PC-3 (cell line): ENCODE measurements at regions not wholly inside any gene's neighbourhood (a gene's known extent, or its start where the extent isn't known, plus 50 kb on each side); places are given as distances from the start of the nearest gene placed in this dataset.

Experiments
- ATAC-seq: fragments of 200-7000 bp; cut with Tn5 transposase; 2 replicates; pipeline ENCODE4 v1.9.1; 2020; ENCODE audit warnings: mild to moderate bottlenecking, moderate library complexity
- BruUV-seq: library from RNA; stranded (reverse); fragments of 400-500 nt; replicated peaks from 2 replicates; lab custom pipeline; 2021; lab: Mats Ljungman, UMichigan
- CTCF ChIA-PET: fragments of 300-600 bp; sonication (Branson Sonifier 250); formaldehyde crosslinking; loops from one replicate; lab custom pipeline; 2022; ENCODE audit warnings: antibody characterized with exemption; lab: Charles Lee
- POLR2A ChIA-PET: fragments of 300-600 bp; sonication (Branson Sonifier 250); formaldehyde crosslinking; loops from one replicate; lab custom pipeline; 2022; ENCODE audit warnings: antibody characterized with exemption; ENCODE audit not compliant: unreplicated experiment; lab: Charles Lee
- DNase-seq: peaks from one replicate; pipeline ENCODE4 v3.0.0-alpha.2; 2015
- H2AFZ ChIP-seq: fragments of 300-600 bp; sonication (generic); 2 replicates; pipeline ENCODE4 v1.6.0; 2016; ENCODE audit warnings: antibody characterized with exemption, low read length
- H3F3A ChIP-seq: fragments of 300-600 bp; sonication (generic); one replicate; pipeline ENCODE4 v1.6.0; 2017; ENCODE audit warnings: antibody characterized with exemption, low read length, control low read depth, mild to moderate bottlenecking; ENCODE audit not compliant: unreplicated experiment
- H3K27ac ChIP-seq: fragments of 300-600 bp; sonication (generic); 2 replicates; pipeline ENCODE4 v1.5.1; 2016; ENCODE audit warnings: mild to moderate bottlenecking, low read length
- H3K27me3 ChIP-seq: fragments of 300-600 bp; sonication (generic); 2 replicates; pipeline ENCODE4 v1.6.1; 2016; ENCODE audit warnings: low read length, mixed read lengths
- H3K36me3 ChIP-seq: fragments of 300-600 bp; sonication (generic); 2 replicates; pipeline ENCODE4 v1.6.1; 2016; ENCODE audit warnings: low read depth, mixed run types, low read length, mixed read lengths
- H3K4me1 ChIP-seq: fragments of 300-600 bp; sonication (generic); 2 replicates; pipeline ENCODE4 v1.5.1; 2016; ENCODE audit warnings: low read length; ENCODE audit not compliant: insufficient read depth
- H3K4me2 ChIP-seq: fragments of 300-600 bp; sonication (generic); 2 replicates; pipeline ENCODE4 v1.6.0; 2016; ENCODE audit warnings: low read length
- H3K4me3 ChIP-seq: fragments of 300-600 bp; sonication (generic); 2 replicates; pipeline ENCODE4 v1.5.1; 2016; ENCODE audit warnings: mild to moderate bottlenecking, low read length, mixed read lengths
- H3K79me2 ChIP-seq: fragments of 300-600 bp; sonication (generic); 2 replicates; pipeline ENCODE4 v1.6.1; 2017; ENCODE audit warnings: low read length, mixed read lengths
- H3K9ac ChIP-seq: fragments of 300-600 bp; sonication (generic); 2 replicates; pipeline ENCODE4 v1.6.0; 2016; ENCODE audit warnings: mild to moderate bottlenecking, low read length
- H3K9me2 ChIP-seq: fragments of 300-600 bp; sonication (generic); replicated peaks from 2 replicates; pipeline ENCODE4 v1.6.1; 2016; ENCODE audit warnings: mixed run types, low read length, mixed read lengths
- H3K9me3 ChIP-seq: fragments of 300-600 bp; sonication (generic); 2 replicates; pipeline ENCODE4 v1.6.1; 2016; ENCODE audit warnings: low read length, mixed read lengths
- H4K20me1 ChIP-seq: fragments of 300-600 bp; sonication (generic); 2 replicates; pipeline ENCODE4 v1.6.1; 2016; ENCODE audit warnings: low read length, mixed read lengths
- CTCF ChIP-seq: fragments of 300-600 bp; sonication (generic); conservative IDR thresholded peaks from 2 replicates; pipeline ENCODE4 v1.5.1; 2017; ENCODE audit warnings: antibody characterized with exemption, low read depth, mild to moderate bottlenecking, low read length
- EZH2 ChIP-seq: fragments of 300-600 bp; sonication (generic); IDR thresholded peaks from one replicate; pipeline ENCODE4 v1.6.1; 2017; ENCODE audit warnings: antibody characterized with exemption, mild to moderate bottlenecking, low read length; ENCODE audit not compliant: unreplicated experiment
- EZH2phosphoT487 ChIP-seq: fragments of 300-600 bp; sonication (generic); IDR thresholded peaks from 2 replicates; pipeline ENCODE4 v1.6.1; 2018; ENCODE audit warnings: mild to moderate bottlenecking, antibody characterized with exemption, low read length, borderline replicate concordance
- intact Hi-C: fragments of 100-400 bp; cut with micrococcal nuclease; formaldehyde crosslinking; loops from 2 replicates; pipeline ENCODE4 v1.9.0; 2023

DNA sequence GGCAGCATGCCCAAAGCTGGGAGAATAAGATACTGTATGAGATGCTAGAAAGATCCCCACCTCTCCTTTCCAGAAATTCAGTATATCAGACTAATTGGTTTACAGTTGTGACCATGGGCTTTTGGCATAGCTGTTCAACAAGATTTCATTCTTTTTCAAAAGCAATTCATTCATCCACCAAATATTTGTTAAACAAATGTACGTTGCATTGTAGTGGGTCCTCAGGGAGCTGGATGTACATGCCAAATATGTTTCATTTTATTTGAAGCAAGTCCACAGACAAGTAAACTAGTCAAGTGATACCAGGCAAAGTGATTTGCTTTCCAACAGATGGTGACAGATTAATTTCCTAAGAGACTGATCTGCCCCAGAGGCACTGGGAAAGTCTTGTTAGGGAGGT lies 85.8 kb upstream of the ESR1 start:
- Histone ChIP-seq H3K79me2 (no peaks in the 10 kb centered on the region), H3F3A (no peaks in the 10 kb centered on the region), H4K20me1 (no peaks in the 10 kb centered on the region), H3K36me3 (no peaks in the 10 kb centered on the region), H3K4me1 (peaks cover 2% of the 10 kb centered on the region; the same call in 1 of the 2 replicates), H3K27ac (no peak overlapping the region), H3K4me3 (no peak overlapping the region), H3K9me3 (no peaks in the 10 kb centered on the region), H3K27me3 (no peaks in the 10 kb centered on the region), H3K4me2 (no peak overlapping the region), H2AFZ (no peak overlapping the region), H3K9me2 (no peaks in the 10 kb centered on the region), H3K9ac (no peak overlapping the region)
- ChIA-PET POLR2A (no interaction called here), CTCF (no interaction called here)
- no peak for TF ChIP-seq EZH2phosphoT487
- TF ChIP-seq CTCF = no peak
- no peak for TF ChIP-seq EZH2
- intact Hi-C loops = no loop called here
- no peak for ATAC-seq
- DNase-seq = no peak
- BruUV-seq = no TSS peak

DNA sequence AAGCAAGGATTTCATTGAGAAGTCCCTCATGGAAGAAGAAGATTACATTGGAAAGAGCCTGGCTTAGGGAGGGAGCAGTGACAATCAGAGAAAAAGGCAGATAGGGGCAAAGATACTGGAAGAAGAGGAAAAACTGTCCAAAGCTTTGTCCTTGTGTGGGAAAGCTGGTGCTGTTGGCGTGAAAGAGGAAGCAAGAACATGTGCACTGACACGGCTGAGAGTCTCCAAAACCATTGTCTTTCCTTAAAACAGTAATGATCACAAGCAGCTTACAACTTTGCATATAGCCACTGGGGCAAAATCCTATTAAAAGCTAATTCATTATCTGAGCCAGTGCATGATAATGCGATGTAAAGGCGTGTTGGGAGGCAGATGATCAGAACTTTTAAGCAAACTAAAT lies 85.1 kb upstream of the ESR1 start:
- Histone ChIP-seq H3F3A (no peaks in the 10 kb centered on the region), H3K9me3 (no peaks in the 10 kb centered on the region), H4K20me1 (no peaks in the 10 kb centered on the region), H3K27ac (no peak overlapping the region), H3K9me2 (no peaks in the 10 kb centered on the region), H3K4me3 (no peak overlapping the region), H3K36me3 (no peaks in the 10 kb centered on the region), H3K4me2 (no peak overlapping the region), H3K9ac (no peak overlapping the region), H3K79me2 (no peaks in the 10 kb centered on the region), H2AFZ (no peak overlapping the region), H3K4me1 (no peaks in the 10 kb centered on the region), H3K27me3 (no peaks in the 10 kb centered on the region)
- BruUV-seq = no TSS peak
- POLR2A ChIA-PET = no interaction called here
- CTCF ChIA-PET = no interaction called here
- TF ChIP-seq EZH2 = no peak
- intact Hi-C loops = no loop called here
- ATAC-seq = no peak
- no peak for DNase-seq

- Histone ChIP-seq H3K9me3 (no peaks in the 10 kb centered on the region), H3K79me2 (no peaks in the 10 kb centered on the region), H3K4me1 (no peaks in the 10 kb centered on the region), H3K9ac (no peak overlapping the region), H3F3A (no peaks in the 10 kb centered on the region), H3K36me3 (no peaks in the 10 kb centered on the region), H3K9me2 (no peaks in the 10 kb centered on the region), H2AFZ (no peak overlapping the region), H3K27ac (no peak overlapping the region), H4K20me1 (no peaks in the 10 kb centered on the region), H3K4me2 (no peak overlapping the region), H3K4me3 (no peak overlapping the region), H3K27me3 (no peaks in the 10 kb centered on the region)
- BruUV-seq = no TSS peak
- no peak for DNase-seq
- ChIA-PET CTCF (no interaction called here), POLR2A (no interaction called here)
- TF ChIP-seq CTCF = no peak
- TF ChIP-seq EZH2 = no peak
- TF ChIP-seq EZH2phosphoT487 = no peak
- intact Hi-C loops = no loop called here
- no peak for ATAC-seq
Measured at GRCh38 chr6:151723152-151723551, 84.3 kb upstream of the ESR1 start.
